ENCODE measurements at regions not wholly inside any gene's neighbourhood (a gene's known extent, or its start where the extent isn't known, plus 50 kb on each side); places are given as distances from the start of the nearest gene placed in this dataset.

DNA sequence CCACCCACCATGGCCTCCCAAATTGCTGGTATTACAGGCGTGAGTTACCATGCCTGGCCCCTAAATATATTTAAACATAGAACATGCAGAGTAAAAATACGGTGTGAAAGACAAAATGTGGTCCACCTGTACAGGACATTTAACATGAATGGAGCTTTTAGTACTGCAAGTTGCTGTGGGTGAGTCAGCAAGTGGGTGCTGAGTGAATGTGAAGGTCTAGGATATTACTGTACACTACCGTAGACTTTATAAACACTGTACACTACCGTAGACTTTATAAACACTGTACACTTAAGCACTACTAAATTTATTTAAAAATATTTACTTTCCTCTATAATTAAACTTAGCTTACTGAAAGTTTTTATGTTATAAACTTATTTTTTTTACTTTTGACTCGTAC, 317.8 kb downstream of the PRDM9 start:
- H3K4me3 ChIP-seq (ENCODE audit: low read depth, low read length): no peak overlapping the region
- TF ChIP-seq, protein P1, sequence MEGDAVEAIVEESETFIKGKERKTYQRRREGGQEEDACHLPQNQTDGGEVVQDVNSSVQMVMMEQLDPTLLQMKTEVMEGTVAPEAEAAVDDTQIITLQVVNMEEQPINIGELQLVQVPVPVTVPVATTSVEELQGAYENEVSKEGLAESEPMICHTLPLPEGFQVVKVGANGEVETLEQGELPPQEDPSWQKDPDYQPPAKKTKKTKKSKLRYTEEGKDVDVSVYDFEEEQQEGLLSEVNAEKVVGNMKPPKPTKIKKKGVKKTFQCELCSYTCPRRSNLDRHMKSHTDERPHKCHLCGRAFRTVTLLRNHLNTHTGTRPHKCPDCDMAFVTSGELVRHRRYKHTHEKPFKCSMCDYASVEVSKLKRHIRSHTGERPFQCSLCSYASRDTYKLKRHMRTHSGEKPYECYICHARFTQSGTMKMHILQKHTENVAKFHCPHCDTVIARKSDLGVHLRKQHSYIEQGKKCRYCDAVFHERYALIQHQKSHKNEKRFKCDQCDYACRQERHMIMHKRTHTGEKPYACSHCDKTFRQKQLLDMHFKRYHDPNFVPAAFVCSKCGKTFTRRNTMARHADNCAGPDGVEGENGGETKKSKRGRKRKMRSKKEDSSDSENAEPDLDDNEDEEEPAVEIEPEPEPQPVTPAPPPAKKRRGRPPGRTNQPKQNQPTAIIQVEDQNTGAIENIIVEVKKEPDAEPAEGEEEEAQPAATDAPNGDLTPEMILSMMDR (conservative IDR thresholded peaks at IDR 0.05; ENCODE audit: low read depth, low read length): no peak
- no peak for DNase-seq (ENCODE audit: low read depth)

DNA sequence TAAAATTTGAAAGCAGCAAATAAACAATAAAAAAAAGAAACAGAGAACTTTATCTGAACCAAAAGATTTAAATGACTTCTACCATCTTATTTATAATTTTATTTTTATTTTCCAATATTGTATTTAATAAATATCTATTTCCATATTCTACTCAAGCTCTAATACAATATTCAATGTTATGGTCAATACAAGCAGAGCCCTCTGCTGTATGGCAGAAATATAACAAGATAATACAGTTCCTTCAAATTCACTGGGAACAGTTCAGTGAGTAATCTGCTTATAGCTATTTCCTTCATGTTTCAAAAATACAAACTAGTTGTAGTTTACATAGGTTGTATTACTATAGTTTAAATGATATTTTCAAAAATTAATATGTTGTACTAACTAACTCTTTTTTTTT, 332.7 kb downstream of the PRDM9 start:
- TF ChIP-seq, protein P1 (conservative IDR thresholded peaks at IDR 0.05; ENCODE audit: low read depth, low read length): no peak
- DNase-seq (ENCODE audit: low read depth): peak; percentile 0
- no peak overlapping the region for H3K4me3 ChIP-seq (ENCODE audit: low read depth, low read length)

DNA sequence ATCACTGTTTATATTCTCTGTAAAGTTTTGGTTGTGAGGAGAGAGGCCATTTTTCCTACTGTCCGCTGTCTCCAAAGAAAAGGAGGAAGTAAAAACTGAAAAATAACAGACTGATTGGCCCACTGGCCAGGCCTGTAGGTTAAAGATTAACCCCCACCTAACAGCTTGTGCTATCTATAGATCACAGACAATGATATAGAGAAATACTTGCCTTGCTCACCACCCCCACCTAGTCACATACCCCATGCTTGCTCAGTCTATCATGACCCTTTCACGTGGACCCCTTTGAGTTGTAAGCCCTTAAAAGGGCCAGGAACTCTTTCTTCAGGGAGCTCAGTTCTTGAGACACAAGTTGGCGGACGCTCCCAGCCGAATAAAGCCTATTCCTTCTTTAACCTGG, 357.4 kb downstream of the PRDM9 start:
- no peak overlapping the region for H3K4me3 ChIP-seq (ENCODE audit: low read depth, low read length)
- TF ChIP-seq, protein P1 (conservative IDR thresholded peaks at IDR 0.05; ENCODE audit: low read depth, low read length): no peak
- DNase-seq (ENCODE audit: low read depth): no peak

DNA sequence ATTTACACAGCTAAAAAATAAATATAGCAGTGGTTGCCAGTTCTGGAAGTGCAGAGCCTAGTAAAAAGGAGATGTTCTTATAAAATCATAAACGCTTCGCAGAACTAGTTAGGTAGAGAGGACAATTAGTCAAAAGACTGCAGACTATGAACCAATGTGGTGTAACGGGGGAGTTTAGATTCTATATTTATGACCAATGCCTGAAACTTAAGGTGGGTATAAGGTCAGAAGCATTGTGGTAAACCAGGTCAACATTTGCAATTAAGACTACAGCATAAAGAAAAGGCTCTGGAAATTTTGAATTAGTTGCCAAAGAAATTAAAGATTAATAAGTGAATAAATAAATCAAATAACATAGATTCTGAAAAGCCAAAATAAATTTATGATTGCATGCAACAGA, 370.4 kb downstream of the PRDM9 start:
- TF ChIP-seq, protein P1 (conservative IDR thresholded peaks at IDR 0.05; ENCODE audit: low read depth, low read length): no peak
- DNase-seq (ENCODE audit: low read depth): no peak
- H3K4me3 ChIP-seq (ENCODE audit: low read depth, low read length): no peak overlapping the region

DNA sequence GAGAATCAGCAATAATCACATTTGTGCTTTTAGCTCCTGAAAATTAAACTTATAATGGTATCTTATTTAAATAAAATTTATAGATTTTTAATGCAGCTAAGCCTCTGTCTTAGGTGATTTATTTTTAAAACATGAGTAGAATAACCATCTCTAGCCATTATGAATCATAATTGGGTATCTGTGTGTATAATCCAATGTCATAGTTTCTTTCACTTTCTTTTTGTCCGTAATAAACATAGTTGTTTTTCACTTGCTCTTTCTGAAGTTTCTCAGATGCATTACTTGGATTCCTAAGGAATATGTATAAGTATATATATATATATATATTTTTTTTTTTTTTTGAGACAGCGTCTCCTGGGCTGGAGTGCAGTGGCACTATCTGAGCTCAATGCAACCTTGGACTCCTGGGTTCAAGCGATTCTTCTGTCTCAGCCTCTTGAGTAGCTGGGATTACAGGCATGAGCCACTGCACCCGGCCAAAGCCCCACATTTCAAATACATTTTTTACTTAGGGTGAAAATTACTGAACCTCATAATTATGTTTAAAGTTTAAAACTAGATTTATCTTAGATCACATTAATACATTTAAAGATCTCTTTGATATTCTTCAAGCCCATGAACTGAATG, 377.1 kb downstream of the PRDM9 start:
- DNase-seq (ENCODE audit: low read depth): no peak
- H3K4me3 ChIP-seq (ENCODE audit: low read depth, low read length): no peak overlapping the region
- TF ChIP-seq, protein P1 (conservative IDR thresholded peaks at IDR 0.05; ENCODE audit: low read depth, low read length): no peak

DNA sequence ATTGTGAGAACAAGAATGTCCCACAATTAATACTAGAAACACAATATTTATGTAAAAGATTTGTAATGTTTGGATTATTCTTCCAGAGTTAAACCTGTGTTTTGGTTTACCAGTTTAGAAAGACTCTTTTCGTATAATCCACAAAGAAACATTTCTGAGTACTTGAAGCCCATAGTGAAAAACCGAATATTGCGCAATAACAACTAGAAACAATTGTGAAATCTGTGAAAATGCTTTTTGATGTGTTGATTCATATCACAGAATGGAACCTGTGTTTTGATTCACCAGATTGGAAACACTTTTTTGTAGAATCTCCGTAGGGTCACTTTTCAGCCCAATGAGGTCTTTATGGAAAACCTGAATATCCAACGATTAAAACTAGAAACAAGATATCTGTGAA, 386.2 kb downstream of the PRDM9 start:
- no peak for DNase-seq (ENCODE audit: low read depth)
- TF ChIP-seq, protein P1 (conservative IDR thresholded peaks at IDR 0.05; ENCODE audit: low read depth, low read length): no peak
- no peak overlapping the region for H3K4me3 ChIP-seq (ENCODE audit: low read depth, low read length)

DNA sequence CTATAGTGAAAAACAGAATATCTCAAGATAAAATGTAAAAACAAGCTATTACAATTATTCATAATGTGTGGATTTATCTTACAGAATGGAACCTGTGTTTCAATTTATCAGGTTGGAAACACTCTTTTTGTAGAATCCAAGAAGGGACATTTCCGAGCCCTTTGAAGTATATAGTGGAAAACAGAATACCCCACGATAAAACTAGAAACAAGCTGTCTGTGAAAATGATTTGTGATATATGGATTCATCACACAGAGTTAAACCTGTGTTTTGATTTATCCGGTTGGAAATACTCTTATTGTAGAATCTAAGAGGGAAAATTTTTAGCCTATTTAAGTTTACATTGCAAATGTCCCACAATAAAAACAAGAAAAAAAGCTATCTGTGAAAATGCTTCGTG, 388.2 kb downstream of the PRDM9 start:
- no peak for DNase-seq (ENCODE audit: low read depth)
- no peak overlapping the region for H3K4me3 ChIP-seq (ENCODE audit: low read depth, low read length)
- TF ChIP-seq, protein P1 (conservative IDR thresholded peaks at IDR 0.05; ENCODE audit: low read depth, low read length): no peak

Measured in choroid plexus epithelial cell (primary cell).